ENCODE measurements at regions not wholly inside any gene's neighbourhood (a gene's known extent, or its start where the extent isn't known, plus 50 kb on each side); places are given as distances from the start of the nearest gene placed in this dataset.

DNA sequence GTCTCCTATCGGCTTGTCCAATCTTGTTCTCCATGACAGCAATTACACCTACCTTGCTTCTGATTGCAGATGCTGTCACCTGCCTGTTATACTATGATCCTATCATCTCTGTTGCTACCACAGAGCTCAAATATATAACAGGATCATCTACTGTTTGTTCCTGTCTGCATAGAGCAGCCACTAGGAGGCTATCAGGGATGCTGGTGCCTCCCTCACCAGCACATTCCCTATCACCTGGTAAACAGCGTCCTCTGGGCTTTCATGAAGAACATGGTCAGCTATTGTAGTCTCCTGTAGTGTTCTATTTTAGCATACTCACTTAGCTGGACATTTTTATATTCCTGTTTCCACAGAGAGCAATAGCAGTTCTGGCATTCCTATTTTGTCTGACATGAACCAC, 87.8 kb upstream of the FAT3 start (continued):
- no peak for TF ChIP-seq JUND (IDR thresholded peaks at IDR 0.05)

DNA sequence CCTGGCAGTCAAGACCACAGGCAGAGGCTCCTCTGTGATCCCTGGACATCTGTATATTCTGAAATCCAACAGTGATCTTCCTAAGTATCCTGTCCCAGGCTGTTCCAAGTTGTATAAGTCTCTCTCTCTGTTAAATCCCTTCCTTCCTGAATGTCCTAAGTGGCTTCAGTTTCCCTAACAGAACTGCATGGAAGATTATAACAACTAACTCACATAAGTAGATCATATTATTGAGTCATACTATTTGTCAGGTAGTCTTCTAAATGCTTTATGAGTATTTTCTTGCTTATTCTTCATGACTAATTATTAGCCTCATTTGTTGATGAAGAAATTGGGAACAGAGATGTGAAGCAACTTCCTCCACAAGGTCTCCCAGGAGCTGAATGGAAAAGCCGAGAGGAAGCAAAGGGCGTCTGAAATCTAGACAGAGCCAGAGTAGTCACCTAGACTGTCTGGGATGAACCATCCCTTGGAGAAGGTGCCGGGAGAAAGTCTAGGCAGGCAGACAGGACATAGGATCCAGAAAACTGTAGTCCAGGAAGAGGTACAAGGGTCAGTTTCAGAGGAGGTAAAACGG, 93.2 kb upstream of the FAT3 start:
- DNase-seq: no peak
- H3K36me3 ChIP-seq (replicated peaks in 1 of 2; ENCODE audit: control insufficient read depth in 1 of 2, insufficient read depth in 2 of 2, low read length in 1 of 2): no peaks in the 10 kb centered on the region

GRCh38 chr11:92130421-92130831, 94.2 kb upstream of the FAT3 start:
- H4K20me1 ChIP-seq (ENCODE audit: insufficient read depth): no peaks in the 10 kb centered on the region
- no peak overlapping the region for H3K4me3 ChIP-seq (ENCODE audit: low read depth in 2 of 2, low read length in 1 of 2)
- H3K79me2 ChIP-seq (ENCODE audit: insufficient read depth): no peaks in the 10 kb centered on the region
- H3F3A ChIP-seq (replicated peaks; ENCODE audit: insufficient read depth): peaks cover 39% of the 10 kb centered on the region
- H3K9me3 ChIP-seq: no peaks in the 10 kb centered on the region
- H3K9ac ChIP-seq: peak overlapping the region; percentile 16; the same call in 1 of the 2 replicates
- POLR2A ChIA-PET: no interaction called here
- peak overlapping the region in 1 of 2 experiments; percentile 76; a peak in 2 of 4 replicates for H3K27ac ChIP-seq (ENCODE audit: low read depth in 2 of 2, low read length in 1 of 2)
- no peak for DNase-seq
- H3K9me2 ChIP-seq: no peaks in the 10 kb centered on the region
- peaks cover 0 to 36% of the 10 kb centered on the region in 2 experiments; a peak in 2 of 4 replicates for H3K4me1 ChIP-seq (ENCODE audit: control insufficient read depth in 1 of 2, insufficient read depth in 2 of 2, low read depth in 1 of 2, low read length in 1 of 2)
- H3K36me3 ChIP-seq (replicated peaks in 1 of 2; ENCODE audit: control insufficient read depth in 1 of 2, insufficient read depth in 2 of 2, low read length in 1 of 2): no peaks in the 10 kb centered on the region
- no peak overlapping the region; the same call in 1 of the 2 replicates for H2AFZ ChIP-seq (ENCODE audit: low read depth)
- WGBS (ENCODE audit: low lambda C conversion rate): 15% methylated on average over 2 of the region's 2 CpGs
- no peaks in the 10 kb centered on the region for H3K27me3 ChIP-seq (ENCODE audit: insufficient read depth)
- H3K4me2 ChIP-seq: peak overlapping the region; percentile 14; the same call in 1 of the 2 replicates
- CTCF ChIA-PET: no interaction called here
- no peak for TF ChIP-seq RAD21 (IDR thresholded peaks at IDR 0.05; ENCODE audit: low read length)
- TF ChIP-seq RFX5 (IDR thresholded peaks at IDR 0.05; ENCODE audit: low read length): no peak
- TF ChIP-seq FOXJ3 (CRISPR knock-in tag; IDR thresholded peaks at IDR 0.05): no peak
- TF ChIP-seq MXI1 (IDR thresholded peaks at IDR 0.05; ENCODE audit: low read depth, low read length): no peak
- TF ChIP-seq, protein P1, sequence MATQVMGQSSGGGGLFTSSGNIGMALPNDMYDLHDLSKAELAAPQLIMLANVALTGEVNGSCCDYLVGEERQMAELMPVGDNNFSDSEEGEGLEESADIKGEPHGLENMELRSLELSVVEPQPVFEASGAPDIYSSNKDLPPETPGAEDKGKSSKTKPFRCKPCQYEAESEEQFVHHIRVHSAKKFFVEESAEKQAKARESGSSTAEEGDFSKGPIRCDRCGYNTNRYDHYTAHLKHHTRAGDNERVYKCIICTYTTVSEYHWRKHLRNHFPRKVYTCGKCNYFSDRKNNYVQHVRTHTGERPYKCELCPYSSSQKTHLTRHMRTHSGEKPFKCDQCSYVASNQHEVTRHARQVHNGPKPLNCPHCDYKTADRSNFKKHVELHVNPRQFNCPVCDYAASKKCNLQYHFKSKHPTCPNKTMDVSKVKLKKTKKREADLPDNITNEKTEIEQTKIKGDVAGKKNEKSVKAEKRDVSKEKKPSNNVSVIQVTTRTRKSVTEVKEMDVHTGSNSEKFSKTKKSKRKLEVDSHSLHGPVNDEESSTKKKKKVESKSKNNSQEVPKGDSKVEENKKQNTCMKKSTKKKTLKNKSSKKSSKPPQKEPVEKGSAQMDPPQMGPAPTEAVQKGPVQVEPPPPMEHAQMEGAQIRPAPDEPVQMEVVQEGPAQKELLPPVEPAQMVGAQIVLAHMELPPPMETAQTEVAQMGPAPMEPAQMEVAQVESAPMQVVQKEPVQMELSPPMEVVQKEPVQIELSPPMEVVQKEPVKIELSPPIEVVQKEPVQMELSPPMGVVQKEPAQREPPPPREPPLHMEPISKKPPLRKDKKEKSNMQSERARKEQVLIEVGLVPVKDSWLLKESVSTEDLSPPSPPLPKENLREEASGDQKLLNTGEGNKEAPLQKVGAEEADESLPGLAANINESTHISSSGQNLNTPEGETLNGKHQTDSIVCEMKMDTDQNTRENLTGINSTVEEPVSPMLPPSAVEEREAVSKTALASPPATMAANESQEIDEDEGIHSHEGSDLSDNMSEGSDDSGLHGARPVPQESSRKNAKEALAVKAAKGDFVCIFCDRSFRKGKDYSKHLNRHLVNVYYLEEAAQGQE (IDR thresholded peaks at IDR 0.05; ENCODE audit: low read depth, low read length): no peak
- TF ChIP-seq, protein P2, sequence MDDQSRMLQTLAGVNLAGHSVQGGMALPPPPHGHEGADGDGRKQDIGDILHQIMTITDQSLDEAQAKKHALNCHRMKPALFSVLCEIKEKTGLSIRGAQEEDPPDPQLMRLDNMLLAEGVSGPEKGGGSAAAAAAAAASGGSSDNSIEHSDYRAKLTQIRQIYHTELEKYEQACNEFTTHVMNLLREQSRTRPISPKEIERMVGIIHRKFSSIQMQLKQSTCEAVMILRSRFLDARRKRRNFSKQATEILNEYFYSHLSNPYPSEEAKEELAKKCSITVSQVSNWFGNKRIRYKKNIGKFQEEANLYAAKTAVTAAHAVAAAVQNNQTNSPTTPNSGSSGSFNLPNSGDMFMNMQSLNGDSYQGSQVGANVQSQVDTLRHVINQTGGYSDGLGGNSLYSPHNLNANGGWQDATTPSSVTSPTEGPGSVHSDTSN (IDR thresholded peaks at IDR 0.05): peak; percentile 62
- TF ChIP-seq POLR2AphosphoS5 (IDR thresholded peaks at IDR 0.05; ENCODE audit: low read depth, low read length): no peak
- no peak for TF ChIP-seq USF2 (IDR thresholded peaks at IDR 0.05; ENCODE audit: borderline replicate concordance, low read depth, low read length)
- TF ChIP-seq ELF1 (IDR thresholded peaks at IDR 0.05): no peak
- TF ChIP-seq SMC3 (IDR thresholded peaks at IDR 0.05; ENCODE audit: low read depth, low read length): no peak
- TF ChIP-seq SIN3A (IDR thresholded peaks at IDR 0.05; ENCODE audit: borderline replicate concordance, low read depth, low read length): no peak
- TF ChIP-seq YY1 (IDR thresholded peaks at IDR 0.05; ENCODE audit: low read depth): no peak
- no peak for TF ChIP-seq RCOR1 (IDR thresholded peaks at IDR 0.05; ENCODE audit: low read length)

More for the DNA sequence above, 93.2 kb upstream of the FAT3 start:
- H3K27me3 ChIP-seq (ENCODE audit: insufficient read depth): no peaks in the 10 kb centered on the region
- WGBS (ENCODE audit: low lambda C conversion rate): 23% methylated on average over 4 of the region's 4 CpGs
- peak overlapping the region in 1 of 2 experiments; percentile 76; a peak in 2 of 4 replicates for H3K27ac ChIP-seq (ENCODE audit: low read depth in 2 of 2, low read length in 1 of 2)
- H3K9me2 ChIP-seq: no peaks in the 10 kb centered on the region
- POLR2A ChIA-PET: no interaction called here
- no peaks in the 10 kb centered on the region for H3K79me2 ChIP-seq (ENCODE audit: insufficient read depth)
- H2AFZ ChIP-seq (ENCODE audit: low read depth): peak overlapping the region; percentile 70; the same call in 1 of the 2 replicates
- peaks cover 0 to 32% of the 10 kb centered on the region in 2 experiments; a peak in 2 of 4 replicates for H3K4me1 ChIP-seq (ENCODE audit: control insufficient read depth in 1 of 2, insufficient read depth in 2 of 2, low read depth in 1 of 2, low read length in 1 of 2)
- H3K4me3 ChIP-seq (ENCODE audit: low read depth in 2 of 2, low read length in 1 of 2): no peak overlapping the region
- no peak for TF ChIP-seq USF2 (IDR thresholded peaks at IDR 0.05; ENCODE audit: borderline replicate concordance, low read depth, low read length)
- TF ChIP-seq RFX5 (IDR thresholded peaks at IDR 0.05; ENCODE audit: low read length): no peak
- peak in 1 of 2 experiments; percentile 50; a peak in 1 of 4 replicates for TF ChIP-seq EP300 (IDR thresholded peaks at IDR 0.05; ENCODE audit: borderline replicate concordance in 1 of 2, low read depth in 1 of 2, low read length in 1 of 2)
- TF ChIP-seq JUND (IDR thresholded peaks at IDR 0.05): no peak; the same call in 1 of the 2 replicates
- TF ChIP-seq MXI1 (IDR thresholded peaks at IDR 0.05; ENCODE audit: low read depth, low read length): no peak
- peak; percentile 28; the same call in 1 of the 2 replicates for TF ChIP-seq FOSL2 (IDR thresholded peaks at IDR 0.05; ENCODE audit: borderline replicate concordance, low read depth)
- TF ChIP-seq CHD2 (IDR thresholded peaks at IDR 0.05; ENCODE audit: low read length, partially characterized antibody): no peak
- TF ChIP-seq TAF1 (IDR thresholded peaks at IDR 0.05; ENCODE audit: borderline replicate concordance, low read depth, low read length): no peak
- TF ChIP-seq YY1 (IDR thresholded peaks at IDR 0.05; ENCODE audit: low read depth): no peak
- no peak for TF ChIP-seq FOXM1 (IDR thresholded peaks at IDR 0.05; ENCODE audit: low read depth)
- TF ChIP-seq TEAD4 (IDR thresholded peaks at IDR 0.05; ENCODE audit: borderline replicate concordance, insufficient read depth): no peak
- no peak overlapping the region; the same call in 1 of the 2 replicates for H3K4me2 ChIP-seq
- no peaks in the 10 kb centered on the region for H3K9me3 ChIP-seq
- peak overlapping the region; percentile 16; the same call in 1 of the 2 replicates for H3K9ac ChIP-seq
- H3F3A ChIP-seq (replicated peaks; ENCODE audit: insufficient read depth): peaks cover 35% of the 10 kb centered on the region
- CTCF ChIA-PET: no interaction called here
- H4K20me1 ChIP-seq (ENCODE audit: insufficient read depth): no peaks in the 10 kb centered on the region

All from SK-N-SH (cell line).